ENCODE measurements at regions not wholly inside any gene's neighbourhood (a gene's known extent, or its start where the extent isn't known, plus 50 kb on each side); places are given as distances from the start of the nearest gene placed in this dataset.
A peak's percentile ranks its signal among the peaks of the same experiment; 100 is the strongest.
"Not testable (repeated sequence)": the region's sequence is repeated elsewhere in the genome, so short reads cannot be mapped to it uniquely, and the experiment has no call there.

GRCh38 chrX:114015966-114016365 is 567.9 kb upstream of the HTR2C start:
- DNase-seq: no peak

- no peak for DNase-seq
Observed at GRCh38 chrX:114006664-114007063, 577.2 kb upstream of the HTR2C start.

DNA sequence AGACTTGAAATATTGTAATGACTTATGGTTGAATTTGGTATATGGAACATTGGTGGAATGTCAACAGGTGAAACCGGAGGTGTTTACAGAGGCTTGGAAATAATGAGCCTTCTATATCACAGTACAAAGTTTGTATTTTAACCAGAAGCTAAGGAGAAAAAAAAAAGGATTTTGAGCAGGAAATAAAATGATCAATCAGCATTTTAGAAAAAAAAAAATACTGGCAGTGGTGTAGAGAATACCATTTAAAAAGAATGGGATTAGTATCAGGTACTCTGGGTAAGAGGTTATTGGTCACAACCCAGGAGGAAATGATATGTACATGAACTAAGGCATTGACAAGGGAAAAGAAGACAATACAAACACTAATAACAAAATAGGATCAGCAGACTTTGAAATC is 587.1 kb upstream of the HTR2C start:
- DNase-seq: no peak

DNA sequence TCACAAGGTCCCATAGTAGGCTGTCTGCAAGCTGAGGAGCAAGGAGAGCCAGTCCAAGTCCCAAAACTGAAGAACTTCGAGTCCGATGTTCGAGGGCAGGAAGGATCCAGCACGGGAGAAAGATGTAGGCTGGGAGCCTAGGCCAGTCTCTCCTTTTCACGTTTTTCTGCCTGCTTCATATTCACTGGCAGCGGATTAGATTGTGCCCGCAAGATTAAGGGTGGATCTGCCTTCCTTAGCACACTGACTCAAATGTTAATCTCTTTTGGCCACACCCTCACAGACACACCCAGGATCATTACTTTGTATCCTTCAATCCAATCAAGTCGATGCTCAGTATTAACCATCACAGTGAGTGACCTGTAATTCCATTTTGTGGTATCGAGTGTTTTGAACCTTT is 592.2 kb upstream of the HTR2C start:
- not testable (repeated sequence) for DNase-seq

- not testable (repeated sequence) for DNase-seq
Observed at GRCh38 chrX:113990669-113991068, 593.2 kb upstream of the HTR2C start.

DNA sequence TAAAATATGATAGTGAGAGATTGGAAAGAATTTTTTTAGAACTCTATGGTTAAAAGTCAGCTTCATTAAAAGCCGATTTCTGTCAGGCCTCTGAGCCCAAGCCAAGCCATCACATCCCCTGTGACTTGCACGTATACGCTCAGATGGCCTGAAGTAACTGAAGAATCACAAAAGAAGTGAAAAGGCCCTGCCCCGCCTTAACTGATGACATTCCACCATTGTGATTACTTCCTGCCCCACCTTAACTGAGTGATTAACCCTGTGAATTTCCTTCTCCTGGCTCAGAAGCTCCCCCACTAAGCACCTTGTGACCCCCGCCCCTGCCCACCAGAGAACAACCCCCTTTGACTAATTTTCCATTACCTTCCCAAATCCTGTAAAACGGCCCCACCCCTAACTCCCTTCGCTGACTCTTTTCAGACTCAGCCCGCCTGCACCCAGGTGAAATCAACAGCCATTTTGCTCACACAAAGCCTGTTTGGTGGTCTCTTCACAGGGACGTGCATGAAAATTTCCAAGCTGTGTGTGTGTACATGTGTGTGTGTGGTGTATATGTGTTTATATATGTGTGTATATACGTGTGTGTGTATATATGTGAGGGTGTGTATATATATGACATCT is 595.5 kb upstream of the HTR2C start:
- DNase-seq: not testable (repeated sequence)

- no peak for DNase-seq
Observed at GRCh38 chrX:113986427-113986826, 597.5 kb upstream of the HTR2C start.

- DNase-seq: no peak
Observed at GRCh38 chrX:113982766-113983165, 601.1 kb upstream of the HTR2C start.

GRCh38 chrX:113980953-113981352 is 602.9 kb upstream of the HTR2C start:
- DNase-seq: no peak

GRCh38 chrX:113977887-113978286 is 606.0 kb upstream of the HTR2C start:
- DNase-seq: no peak

DNA sequence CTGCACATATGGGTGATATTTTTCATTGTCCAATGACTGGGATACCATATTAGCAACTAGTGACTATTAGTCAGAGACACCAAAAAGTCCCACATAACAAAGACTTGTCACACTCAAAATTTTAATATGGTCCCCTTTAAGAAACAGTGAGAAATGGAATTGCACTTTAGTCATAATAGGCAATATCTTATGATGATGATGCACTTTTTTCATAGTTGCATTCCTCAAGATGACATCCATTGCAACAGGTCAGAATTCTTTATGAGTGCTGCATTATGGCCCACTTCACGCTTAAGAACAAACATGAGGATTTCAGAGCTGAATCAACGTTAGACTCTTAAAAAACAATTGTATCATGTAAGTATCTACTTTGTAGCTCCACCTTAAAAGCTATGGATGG is 608.4 kb upstream of the HTR2C start:
- no peak for DNase-seq

GRCh38 chrX:113974881-113975280 is 609.0 kb upstream of the HTR2C start:
- no peak for DNase-seq

- no peak for DNase-seq
Observed at GRCh38 chrX:113973706-113974105, 610.2 kb upstream of the HTR2C start.

- no peak for DNase-seq
Observed at GRCh38 chrX:113966791-113967190, 617.1 kb upstream of the HTR2C start.

- no peak for DNase-seq
Observed at GRCh38 chrX:113962343-113962742, 621.5 kb upstream of the HTR2C start.

DNA sequence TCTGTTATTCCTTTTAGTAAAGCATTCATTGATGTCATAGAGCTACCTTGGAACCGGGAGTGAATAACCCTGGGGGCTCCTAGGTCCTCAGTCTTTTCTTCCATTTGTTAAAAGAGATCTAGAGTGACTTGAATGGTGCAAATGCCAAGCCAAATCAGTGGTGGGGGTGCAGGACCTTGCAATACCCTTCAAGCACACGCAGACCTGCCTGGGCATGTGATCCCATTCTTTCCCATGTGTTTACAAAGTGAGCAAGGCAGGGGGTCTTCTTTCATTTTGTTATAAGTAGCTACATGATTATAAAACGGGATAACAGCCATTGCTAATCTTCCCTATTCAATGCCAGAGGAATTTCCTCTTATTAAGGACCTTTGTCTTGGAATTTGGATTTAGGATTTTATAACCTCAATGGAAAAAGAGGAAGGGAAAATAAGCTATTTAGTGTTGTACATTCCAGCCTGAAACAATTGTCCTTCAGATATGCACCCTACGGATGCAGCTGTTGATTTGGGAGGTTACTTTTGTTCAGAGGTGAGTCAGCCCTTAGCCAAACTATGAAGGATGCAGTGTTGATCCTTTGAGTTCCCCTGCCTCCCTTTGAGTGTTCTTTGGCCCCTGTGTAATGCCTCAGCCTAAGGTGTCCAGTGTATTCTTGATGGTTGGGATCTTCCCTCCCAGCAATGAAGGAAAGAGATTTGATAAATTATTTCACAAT is 623.8 kb upstream of the HTR2C start:
- no peak for DNase-seq

DNA sequence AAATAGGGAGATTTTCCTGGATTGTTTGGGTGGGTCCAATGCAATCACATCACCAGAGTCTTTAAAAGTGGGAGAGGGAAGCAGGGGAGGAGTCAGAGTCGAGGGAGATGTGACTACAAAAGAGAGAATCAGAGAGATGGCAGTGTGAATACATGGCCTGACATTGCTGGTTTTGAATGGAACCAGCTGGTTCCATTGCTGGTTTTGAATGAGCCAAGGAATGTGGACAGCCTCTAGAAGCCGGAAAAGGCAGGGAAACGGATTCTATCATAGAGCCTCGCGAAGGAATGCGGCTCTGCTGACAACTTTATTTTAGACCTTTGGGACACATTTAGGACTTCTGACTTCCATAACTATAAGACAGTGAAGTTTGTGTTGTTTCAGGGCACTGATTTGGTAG is 627.0 kb upstream of the HTR2C start:
- no peak for DNase-seq

DNA sequence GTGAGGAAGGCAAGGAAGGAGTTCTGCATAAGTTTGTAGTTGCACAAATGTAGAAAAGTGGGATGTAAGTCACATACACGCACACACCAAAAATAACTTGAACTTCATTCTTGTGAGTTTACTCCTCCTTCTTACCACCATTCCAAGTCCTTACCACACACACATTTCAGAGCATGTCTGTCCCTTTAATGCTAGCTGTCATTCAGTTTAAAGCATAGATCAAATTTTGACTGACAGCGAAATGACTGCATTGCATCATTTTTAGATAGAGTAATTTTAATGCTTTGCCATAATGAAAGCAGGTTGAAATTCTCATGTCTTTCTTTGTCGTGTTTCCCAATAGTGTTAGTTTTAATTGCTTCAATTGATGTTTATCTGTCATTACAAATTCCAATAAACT is 629.6 kb upstream of the HTR2C start:
- no peak for DNase-seq

DNA sequence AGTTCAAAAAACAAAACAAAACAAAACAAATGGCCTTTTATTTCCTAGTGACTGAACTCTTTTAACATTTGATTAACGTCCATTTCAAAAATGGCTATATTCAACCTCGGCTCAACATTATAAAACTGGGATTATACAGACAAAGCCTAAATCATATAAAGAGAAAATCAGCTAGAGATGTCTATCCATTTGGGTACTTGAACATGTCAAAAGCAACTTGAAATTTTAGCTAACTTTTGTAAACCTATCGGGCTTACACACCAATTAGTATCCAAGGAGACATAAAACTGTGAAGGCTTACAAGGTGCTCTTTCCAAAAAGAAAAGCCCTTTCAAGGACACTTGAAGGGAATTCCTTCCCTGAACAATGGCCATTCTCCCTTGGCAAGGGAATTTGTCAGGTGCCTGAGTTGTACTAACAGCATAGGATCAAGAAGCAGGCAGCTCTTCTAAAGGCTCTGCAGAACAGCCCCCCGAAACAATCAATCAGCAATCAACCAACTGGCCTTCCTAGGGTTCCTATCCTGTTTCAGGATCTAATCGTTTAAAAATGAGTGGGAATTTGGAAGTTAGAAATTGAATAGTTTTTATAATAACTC is 633.7 kb upstream of the HTR2C start:
- no peak for DNase-seq

GRCh38 chrX:113947548-113947947 is 636.3 kb upstream of the HTR2C start:
- DNase-seq: no peak

DNA sequence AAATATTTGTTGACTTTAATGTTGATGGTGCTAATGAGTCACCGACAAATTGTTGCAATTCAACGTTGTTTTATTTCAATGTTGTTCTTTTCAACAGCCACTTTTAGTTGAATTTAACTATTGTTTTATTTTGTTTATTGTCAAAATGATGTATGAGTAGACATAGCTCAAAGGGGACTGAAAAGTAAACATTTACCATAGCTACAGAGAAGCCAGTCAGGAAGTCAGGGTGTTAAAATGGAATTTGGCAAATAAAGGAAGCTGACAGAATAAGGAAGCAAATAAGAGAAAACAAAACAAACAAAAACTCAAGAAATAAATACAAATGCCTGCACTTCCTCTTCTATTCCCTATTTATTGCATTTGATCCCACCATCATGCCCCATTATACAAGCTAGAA is 648.4 kb upstream of the HTR2C start:
- no peak for DNase-seq

DNA sequence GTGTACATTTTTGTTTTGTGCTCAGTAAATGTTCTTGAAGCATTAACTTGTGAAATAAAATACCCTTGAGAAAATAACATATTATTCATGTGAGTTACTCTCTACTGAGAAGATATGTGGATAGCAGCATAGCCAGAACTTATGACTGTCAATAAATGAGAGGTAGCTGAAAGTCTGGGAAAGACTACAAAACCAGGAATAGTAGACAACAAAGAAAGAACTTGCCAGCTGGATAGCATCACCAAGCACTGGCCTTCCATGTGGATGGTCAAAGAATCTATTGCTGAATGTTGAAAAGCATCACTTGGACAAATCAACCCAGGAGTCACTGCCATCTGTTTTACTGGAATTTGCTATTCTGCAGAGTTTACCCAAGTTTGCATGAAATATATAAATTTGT is 650.0 kb upstream of the HTR2C start:
- peak; percentile 2 for DNase-seq

- no peak for DNase-seq
Observed at GRCh38 chrX:113929004-113929403, 654.9 kb upstream of the HTR2C start.

GRCh38 chrX:113920661-113921060 is 663.2 kb upstream of the HTR2C start:
- no peak for DNase-seq

All from muscle of arm (tissue), 1 donor.